ENCODE measurements at regions not wholly inside any gene's neighbourhood (a gene's known extent, or its start where the extent isn't known, plus 50 kb on each side); places are given as distances from the start of the nearest gene placed in this dataset.

- DNase-seq (ENCODE audit: low read depth in 2 of 2, low spot score in 1 of 2): no peak
These were observed 798.9 kb upstream of the SALL3 start for GRCh38 chr18:78180741-78181140.

- DNase-seq (ENCODE audit: low read depth in 2 of 2, low spot score in 1 of 2): no peak
These were observed 795.8 kb upstream of the SALL3 start for GRCh38 chr18:78183815-78184214.

GRCh38 chr18:78191276-78191675, 788.3 kb upstream of the SALL3 start:
- DNase-seq (ENCODE audit: low read depth in 2 of 2, low spot score in 1 of 2): no peak

DNA sequence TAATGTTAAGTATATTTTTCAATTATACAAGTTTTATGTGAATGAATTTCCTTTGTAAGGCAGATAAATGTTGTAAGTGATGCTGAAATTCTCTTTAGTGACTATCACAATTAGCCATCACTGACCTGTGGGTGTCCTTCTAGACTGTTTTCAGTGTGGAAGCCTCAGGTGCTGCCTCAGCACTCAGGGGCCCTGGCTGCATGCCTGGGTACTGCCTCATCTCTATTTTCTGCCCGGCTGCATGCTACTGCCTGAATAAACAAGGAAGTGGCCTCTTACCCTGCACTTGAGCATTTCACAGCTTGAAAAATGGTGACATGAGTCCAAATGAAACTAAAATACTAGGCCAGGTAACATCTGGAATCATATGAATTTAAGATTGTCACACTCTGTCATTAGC, 787.6 kb upstream of the SALL3 start:
- DNase-seq (ENCODE audit: low read depth in 2 of 2, low spot score in 1 of 2): no peak

GRCh38 chr18:78196280-78196679, 783.3 kb upstream of the SALL3 start:
- no peak for DNase-seq (ENCODE audit: low read depth in 2 of 2, low spot score in 1 of 2)

DNA sequence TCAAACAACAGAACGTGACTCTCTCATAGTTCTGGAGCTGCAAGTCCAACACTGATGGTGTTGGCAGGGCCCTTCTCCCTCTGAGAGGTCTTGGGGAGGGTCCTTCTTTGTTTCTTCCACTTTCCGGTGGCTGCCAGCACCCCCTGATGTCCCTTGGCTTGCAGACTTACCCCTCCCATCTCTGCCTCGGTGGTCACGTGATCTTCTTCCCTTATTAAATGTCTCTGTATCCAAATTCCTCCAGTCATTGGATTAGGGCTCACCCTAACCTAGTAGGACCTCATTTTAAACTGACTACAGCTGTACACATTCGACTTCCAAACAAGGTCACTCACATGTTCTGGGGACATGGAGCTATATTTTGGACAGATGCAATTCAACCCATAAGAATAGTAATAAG, 780.6 kb upstream of the SALL3 start:
- DNase-seq (ENCODE audit: low read depth in 2 of 2, low spot score in 1 of 2): no peak

DNA sequence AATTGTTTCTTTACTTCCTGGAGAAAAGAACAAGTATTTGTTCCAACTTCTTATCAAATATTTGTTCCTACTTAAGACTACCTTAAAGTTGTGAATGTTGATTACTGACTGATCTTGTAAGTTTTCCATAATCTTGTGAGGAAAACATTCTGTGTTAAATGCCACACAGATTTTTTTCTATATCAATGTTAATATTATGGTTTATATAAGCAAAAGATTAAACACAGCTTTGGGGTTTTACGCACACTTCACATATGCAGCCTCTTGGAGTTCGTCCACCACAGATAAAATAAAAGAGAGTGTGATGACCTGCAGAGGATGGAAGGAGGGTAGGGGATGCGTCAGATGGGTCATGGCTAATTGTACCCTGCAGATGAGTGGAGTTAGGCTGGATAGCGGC, 780.0 kb upstream of the SALL3 start:
- DNase-seq (ENCODE audit: low read depth in 2 of 2, low spot score in 1 of 2): no peak

DNA sequence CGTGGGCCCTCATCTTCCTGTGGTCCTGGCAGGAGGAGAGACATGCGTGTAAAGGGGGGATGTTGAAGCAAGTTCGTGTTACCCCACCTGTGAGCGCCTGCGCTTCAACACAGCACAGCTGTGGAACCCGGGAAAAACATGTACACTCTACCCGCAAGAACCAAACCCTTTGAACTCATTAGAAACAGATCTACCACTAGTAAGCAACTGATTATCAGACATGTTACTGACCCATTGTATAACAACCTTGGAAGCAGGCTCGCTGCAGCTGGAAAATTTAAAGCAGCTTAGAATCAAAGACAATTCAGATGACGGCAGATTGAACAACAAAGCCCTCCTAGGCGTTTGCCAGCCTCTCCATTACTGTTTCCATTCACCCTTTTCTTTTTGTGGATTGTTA, 771.7 kb upstream of the SALL3 start:
- no peak for DNase-seq (ENCODE audit: low read depth in 2 of 2, low spot score in 1 of 2)

DNA sequence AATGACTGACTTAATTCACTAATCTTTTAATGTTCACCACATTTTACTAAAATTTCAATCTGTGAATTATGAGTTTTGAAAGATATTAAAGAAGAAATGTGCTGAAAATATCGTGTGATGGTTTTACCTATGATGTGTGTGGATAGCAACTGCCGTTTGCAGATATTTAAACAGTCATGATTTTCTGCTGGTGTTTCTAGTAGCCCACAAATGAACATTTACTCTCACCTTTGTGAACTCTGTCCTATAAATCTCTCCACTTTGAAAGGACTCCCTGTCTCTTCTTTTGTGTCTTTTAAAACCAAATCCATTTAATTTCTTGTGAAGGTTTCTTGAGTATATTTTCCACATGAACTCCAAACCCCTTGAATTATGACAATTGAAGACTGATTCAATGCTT, 771.2 kb upstream of the SALL3 start:
- DNase-seq (ENCODE audit: low read depth in 2 of 2, low spot score in 1 of 2): no peak

GRCh38 chr18:78213361-78213994, 766.1 kb upstream of the SALL3 start:
- no peak for DNase-seq (ENCODE audit: low read depth in 2 of 2, low spot score in 1 of 2)

DNA sequence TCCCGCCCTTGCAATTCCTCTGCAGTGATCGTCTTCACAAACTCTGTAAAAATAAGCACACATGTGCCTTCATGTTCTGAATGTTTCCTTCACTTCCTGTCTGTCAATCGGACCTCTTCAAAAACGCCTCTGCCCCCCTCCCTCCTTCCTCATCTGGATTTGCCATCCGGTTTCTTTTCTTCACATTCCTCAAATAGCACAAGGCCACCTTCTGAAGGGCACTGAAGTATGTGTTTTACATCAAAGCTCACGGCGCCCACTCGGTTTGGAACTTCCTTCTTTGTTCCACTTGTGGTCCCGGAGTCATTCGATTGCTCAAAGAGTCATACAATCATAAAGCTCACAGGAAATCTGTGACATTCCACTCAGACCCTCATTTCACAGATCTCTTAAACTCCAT, 758.1 kb upstream of the SALL3 start:
- DNase-seq (ENCODE audit: low read depth in 2 of 2, low spot score in 1 of 2): no peak

DNA sequence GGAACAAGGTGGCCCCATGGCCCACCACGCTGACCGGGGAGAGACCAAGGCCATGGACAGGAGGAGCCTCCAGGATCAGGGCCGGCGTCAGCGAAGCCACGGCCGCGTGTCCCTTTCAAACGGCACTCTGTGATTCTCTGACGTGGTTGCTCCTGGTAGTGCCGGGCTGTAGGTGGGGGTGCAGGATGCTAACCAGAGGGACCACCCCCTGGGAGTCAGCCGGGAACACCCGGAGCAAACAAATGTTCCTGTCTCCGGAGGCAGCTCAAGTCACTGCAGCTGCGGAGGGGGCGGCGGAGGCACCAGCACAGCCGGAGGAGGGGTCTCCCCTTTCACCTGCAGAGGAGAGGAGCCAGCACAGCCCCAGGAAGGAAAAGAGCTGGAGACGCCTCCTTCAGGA, 750.6 kb upstream of the SALL3 start:
- no peak for DNase-seq (ENCODE audit: low read depth in 2 of 2, low spot score in 1 of 2)

DNA sequence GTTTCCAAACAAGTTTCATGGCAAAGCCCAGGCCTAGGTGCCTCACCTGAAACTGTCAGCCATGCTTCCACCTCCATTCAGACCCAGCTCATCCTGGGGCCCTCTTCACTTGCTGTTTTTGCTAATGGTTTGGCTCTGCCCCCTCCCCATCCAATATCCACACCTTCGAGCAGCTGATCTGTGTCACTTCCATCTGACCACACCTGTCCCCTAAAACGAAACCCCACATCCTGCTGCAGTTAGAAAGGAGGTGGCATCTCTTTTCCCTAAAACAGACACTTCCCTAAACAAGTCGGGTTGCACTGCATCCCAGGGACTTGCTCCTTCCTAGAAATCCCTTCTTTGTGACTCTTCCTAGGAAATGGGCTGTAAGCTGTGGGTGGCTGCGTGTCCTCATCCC, 748.7 kb upstream of the SALL3 start:
- DNase-seq (ENCODE audit: low read depth in 2 of 2, low spot score in 1 of 2): no peak

DNA sequence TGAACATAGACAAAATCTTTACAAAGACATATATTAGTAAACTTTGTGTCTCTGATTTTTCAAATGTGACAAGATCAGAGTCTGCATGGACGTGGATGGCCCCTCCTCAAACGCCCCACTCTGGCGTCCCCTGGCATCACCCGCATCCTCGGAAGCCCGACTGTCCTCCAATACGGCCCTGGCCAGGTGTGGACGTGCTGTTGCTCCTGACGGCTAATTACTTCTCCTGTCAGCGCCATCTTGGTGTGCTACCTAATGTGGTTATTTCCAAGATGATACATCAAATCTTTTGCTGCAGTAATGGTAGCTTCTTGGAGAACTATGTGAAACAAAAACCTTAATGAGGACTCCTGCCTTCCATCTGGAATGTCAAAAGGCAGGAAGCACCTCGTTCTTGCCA, 747.4 kb upstream of the SALL3 start:
- DNase-seq (ENCODE audit: low read depth in 2 of 2, low spot score in 1 of 2): no peak

- no peak for DNase-seq (ENCODE audit: low read depth in 2 of 2, low spot score in 1 of 2)
These were observed 741.8 kb upstream of the SALL3 start for GRCh38 chr18:78237864-78238263.

GRCh38 chr18:78238404-78239089, 741.1 kb upstream of the SALL3 start:
- no peak for DNase-seq (ENCODE audit: low read depth in 2 of 2, low spot score in 1 of 2)

GRCh38 chr18:78239090-78239457, 740.5 kb upstream of the SALL3 start:
- DNase-seq (ENCODE audit: low read depth in 2 of 2, low spot score in 1 of 2): no peak

DNA sequence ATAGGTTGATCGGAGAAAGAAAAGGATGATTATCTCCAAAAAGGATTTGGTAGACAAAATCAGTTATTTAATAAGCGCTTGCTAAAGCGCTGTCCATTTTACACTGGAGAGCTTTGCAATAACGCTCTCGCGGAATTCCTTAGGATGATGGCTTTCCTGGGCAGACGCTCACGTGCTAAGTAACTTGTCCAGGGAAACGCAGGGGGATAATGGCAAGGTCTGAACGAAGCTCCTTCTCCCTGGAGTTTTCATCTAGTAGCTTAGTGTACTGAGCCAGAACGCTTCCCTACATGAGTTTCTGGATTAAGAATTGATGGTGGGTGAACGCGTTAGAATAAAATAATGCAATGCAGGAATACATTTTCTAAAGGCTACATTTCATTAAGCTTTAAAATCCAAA, 739.5 kb upstream of the SALL3 start:
- DNase-seq (ENCODE audit: low read depth in 2 of 2, low spot score in 1 of 2): no peak

DNA sequence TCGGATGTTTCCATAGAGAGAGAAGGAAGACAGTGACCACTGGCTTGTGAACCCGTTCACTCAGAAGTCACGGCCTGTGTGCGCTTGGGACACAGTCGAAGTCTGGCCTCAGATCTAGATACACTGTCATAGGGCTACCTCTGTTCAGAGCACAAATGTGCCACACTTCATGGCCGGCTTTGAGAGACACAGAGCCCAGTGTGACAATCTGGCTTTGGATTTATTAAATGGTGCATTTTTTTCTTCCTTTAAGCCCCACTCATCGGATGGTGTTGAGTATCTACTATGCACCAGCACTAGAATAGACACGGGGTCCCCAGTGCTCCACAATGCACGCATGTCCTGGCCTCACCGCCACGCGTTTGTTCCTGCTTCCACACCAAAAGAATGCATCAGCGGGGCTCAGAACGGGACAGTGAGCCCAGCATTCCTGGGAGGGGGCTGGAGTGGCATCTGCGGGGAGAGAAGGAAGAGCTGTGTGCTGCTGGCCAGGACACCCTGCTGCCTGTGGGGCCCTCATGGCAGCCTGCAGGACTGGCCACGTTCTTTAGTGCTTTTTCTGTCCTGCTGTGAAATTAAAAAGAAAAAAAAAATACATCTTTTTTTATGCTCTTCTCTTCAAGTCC, 738.9 kb upstream of the SALL3 start:
- DNase-seq (ENCODE audit: low read depth in 2 of 2, low spot score in 1 of 2): no peak

GRCh38 chr18:78241535-78242253, 737.9 kb upstream of the SALL3 start:
- DNase-seq (ENCODE audit: low read depth in 2 of 2, low spot score in 1 of 2): no peak

- DNase-seq (ENCODE audit: low read depth in 2 of 2, low spot score in 1 of 2): no peak
These were observed 737.4 kb upstream of the SALL3 start for GRCh38 chr18:78242254-78242643.

DNA sequence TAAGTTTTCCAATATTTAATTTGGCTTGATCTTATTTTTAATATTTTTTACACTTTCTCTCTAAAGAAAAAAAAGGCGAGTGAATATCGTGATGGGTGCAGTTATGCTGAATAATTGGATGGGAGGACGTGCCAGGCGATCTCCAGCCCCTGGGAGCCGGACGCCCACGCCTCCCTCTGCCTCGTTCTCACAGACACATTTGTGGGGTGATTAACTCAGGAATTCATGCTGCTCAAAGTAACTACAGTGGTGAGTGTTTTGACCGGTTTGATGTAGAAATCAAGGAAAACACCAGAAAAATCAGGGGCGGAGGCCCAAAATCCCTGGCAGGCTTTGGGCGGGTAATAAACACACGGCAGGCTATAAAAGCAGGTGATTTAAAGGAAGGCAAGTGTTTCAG, 736.8 kb upstream of the SALL3 start:
- DNase-seq (ENCODE audit: low read depth in 2 of 2, low spot score in 1 of 2): no peak

All from stimulated activated CD8-positive, alpha-beta memory T cell treated with anti-CD3 and anti-CD28 coated beads, Interleukin-4, amount 100 ng/mL, for 1 hour (primary cell).